ENCODE measurements at regions not wholly inside any gene's neighbourhood (a gene's known extent, or its start where the extent isn't known, plus 50 kb on each side); places are given as distances from the start of the nearest gene placed in this dataset.

- DNase-seq, result no peak
Observed at GRCh38 chr1:164937291-164937690, 378.3 kb downstream of the PBX1 start.

- DNase-seq, result no peak
Observed at GRCh38 chr1:164932580-164932979, 373.6 kb downstream of the PBX1 start.

- DNase-seq, result no peak
Observed at GRCh38 chr1:164930833-164931232, 371.8 kb downstream of the PBX1 start.

- no peak for DNase-seq
Observed at GRCh38 chr1:164930241-164930640, 371.3 kb downstream of the PBX1 start.

GRCh38 chr1:164928232-164928812, 369.3 kb downstream of the PBX1 start:
- DNase-seq, result no peak

- DNase-seq, result no peak
Observed at GRCh38 chr1:164926107-164926506, 367.1 kb downstream of the PBX1 start.

GRCh38 chr1:164922585-164922984, 363.6 kb downstream of the PBX1 start:
- no peak for DNase-seq

GRCh38 chr1:164921493-164921892, 362.5 kb downstream of the PBX1 start:
- DNase-seq, result no peak

- no peak for DNase-seq
Observed at GRCh38 chr1:164918140-164918539, 359.2 kb downstream of the PBX1 start.

GRCh38 chr1:164914208-164914607, 355.2 kb downstream of the PBX1 start:
- DNase-seq, result no peak

GRCh38 chr1:164912290-164912689, 353.3 kb downstream of the PBX1 start:
- no peak for DNase-seq

GRCh38 chr1:164910671-164911070, 351.7 kb downstream of the PBX1 start:
- no peak for DNase-seq

- no peak for DNase-seq
Observed at GRCh38 chr1:164907666-164908065, 348.7 kb downstream of the PBX1 start.

- DNase-seq, result no peak
Observed at GRCh38 chr1:164905869-164906268, 346.9 kb downstream of the PBX1 start.

- DNase-seq, result no peak
Observed at GRCh38 chr1:164902491-164902890, 343.5 kb downstream of the PBX1 start.
